WERI-Rb-1 (cell line): ENCODE measurements at regions not wholly inside any gene's neighbourhood (a gene's known extent, or its start where the extent isn't known, plus 50 kb on each side); places are given as distances from the start of the nearest gene placed in this dataset.

Experiments
- DNase-seq: peaks from one replicate; pipeline ENCODE4 v3.0.0-alpha.2; 2020
- H3K27ac ChIP-seq: fragments of 250-450 bp; sonication (Bioruptor Pico); 2 replicates; pipeline ENCODE4 v1.5.1; 2020; ENCODE audit warnings: mild to moderate bottlenecking, moderate library complexity
- H3K27me3 ChIP-seq: fragments of 250-450 bp; sonication (Bioruptor Pico); 2 replicates; pipeline ENCODE4 v1.5.1; 2021; ENCODE audit warnings: mild to moderate bottlenecking, low read depth, moderate library complexity; ENCODE audit not compliant: insufficient read depth, severe bottlenecking
- H3K36me3 ChIP-seq: fragments of 250-450 bp; sonication (Bioruptor Pico); 2 replicates; pipeline ENCODE4 v1.5.1; 2020; ENCODE audit warnings: mild to moderate bottlenecking, moderate library complexity
- H3K4me3 ChIP-seq: 2 replicates; pipeline ENCODE4 v1.5.1; 2011; ENCODE audit warnings: low read depth, mild to moderate bottlenecking, control low read depth, low read length
- H3K9me3 ChIP-seq: fragments of 250-450 bp; sonication (Bioruptor Pico); 2 replicates; pipeline ENCODE4 v1.5.1; 2021; ENCODE audit warnings: mild to moderate bottlenecking, moderate library complexity; ENCODE audit not compliant: severe bottlenecking
- CTCF ChIP-seq: IDR thresholded peaks from 2 replicates; pipeline ENCODE4 v1.5.1; 2011; ENCODE audit warnings: low read depth, mild to moderate bottlenecking, control low read depth, inconsistent platforms, low read length

GRCh38 chr4:112858751-112859150, 190.7 kb upstream of the ANK2 start:
- no peak for TF ChIP-seq CTCF
- Histone ChIP-seq H3K9me3 (no peaks in the 10 kb centered on the region), H3K36me3 (no peaks in the 10 kb centered on the region), H3K27ac (no peak overlapping the region), H3K4me3 (no peak overlapping the region), H3K27me3 (no peaks in the 10 kb centered on the region)
- DNase-seq = no peak

GRCh38 chr4:112859456-112860184, 189.8 kb upstream of the ANK2 start:
- no peaks in the 10 kb centered on the region for H3K9me3 ChIP-seq
- DNase-seq = no peak
- no peak overlapping the region for H3K27ac ChIP-seq
- no peak overlapping the region for H3K4me3 ChIP-seq
- H3K36me3 ChIP-seq = no peaks in the 10 kb centered on the region
- H3K27me3 ChIP-seq = no peaks in the 10 kb centered on the region
- no peak for TF ChIP-seq CTCF

- H3K4me3 ChIP-seq = no peak overlapping the region
- TF ChIP-seq CTCF = no peak
- H3K9me3 ChIP-seq = no peaks in the 10 kb centered on the region
- no peak for DNase-seq
- H3K27ac ChIP-seq = no peak overlapping the region
- no peaks in the 10 kb centered on the region for H3K36me3 ChIP-seq
- no peaks in the 10 kb centered on the region for H3K27me3 ChIP-seq
Measured at GRCh38 chr4:112860830-112861690, 188.4 kb upstream of the ANK2 start.

- Histone ChIP-seq H3K36me3 (no peaks in the 10 kb centered on the region), H3K27me3 (no peaks in the 10 kb centered on the region), H3K4me3 (no peak overlapping the region), H3K27ac (no peak overlapping the region), H3K9me3 (no peaks in the 10 kb centered on the region)
- DNase-seq = no peak
- no peak for TF ChIP-seq CTCF
Measured at GRCh38 chr4:112861691-112862674, 187.5 kb upstream of the ANK2 start.

GRCh38 chr4:112865443-112865842, 184.0 kb upstream of the ANK2 start:
- H3K36me3 ChIP-seq = no peaks in the 10 kb centered on the region
- TF ChIP-seq CTCF = no peak
- no peak overlapping the region for H3K27ac ChIP-seq
- no peaks in the 10 kb centered on the region for H3K27me3 ChIP-seq
- H3K9me3 ChIP-seq = no peaks in the 10 kb centered on the region
- no peak for DNase-seq
- H3K4me3 ChIP-seq = no peak overlapping the region
